ENCODE measurements at regions not wholly inside any gene's neighbourhood (a gene's known extent, or its start where the extent isn't known, plus 50 kb on each side); places are given as distances from the start of the nearest gene placed in this dataset.
A peak's percentile ranks its signal among the peaks of the same experiment; 100 is the strongest.

GRCh38 chr6:56706981-56707726 lies 64.5 kb upstream of the DST start:
- Histone ChIP-seq H3K27ac (peak overlapping the region in 1 of 2 donors; percentile 18), H3K4me3 (no peak overlapping the region)
- DNase-seq (ENCODE audit: low spot score): no peak
- TF ChIP-seq, protein P1, sequence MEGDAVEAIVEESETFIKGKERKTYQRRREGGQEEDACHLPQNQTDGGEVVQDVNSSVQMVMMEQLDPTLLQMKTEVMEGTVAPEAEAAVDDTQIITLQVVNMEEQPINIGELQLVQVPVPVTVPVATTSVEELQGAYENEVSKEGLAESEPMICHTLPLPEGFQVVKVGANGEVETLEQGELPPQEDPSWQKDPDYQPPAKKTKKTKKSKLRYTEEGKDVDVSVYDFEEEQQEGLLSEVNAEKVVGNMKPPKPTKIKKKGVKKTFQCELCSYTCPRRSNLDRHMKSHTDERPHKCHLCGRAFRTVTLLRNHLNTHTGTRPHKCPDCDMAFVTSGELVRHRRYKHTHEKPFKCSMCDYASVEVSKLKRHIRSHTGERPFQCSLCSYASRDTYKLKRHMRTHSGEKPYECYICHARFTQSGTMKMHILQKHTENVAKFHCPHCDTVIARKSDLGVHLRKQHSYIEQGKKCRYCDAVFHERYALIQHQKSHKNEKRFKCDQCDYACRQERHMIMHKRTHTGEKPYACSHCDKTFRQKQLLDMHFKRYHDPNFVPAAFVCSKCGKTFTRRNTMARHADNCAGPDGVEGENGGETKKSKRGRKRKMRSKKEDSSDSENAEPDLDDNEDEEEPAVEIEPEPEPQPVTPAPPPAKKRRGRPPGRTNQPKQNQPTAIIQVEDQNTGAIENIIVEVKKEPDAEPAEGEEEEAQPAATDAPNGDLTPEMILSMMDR (IDR thresholded peaks at IDR 0.05): no peak

GRCh38 chr6:56699066-56699654 lies 56.5 kb upstream of the DST start:
- TF ChIP-seq, protein P1 (IDR thresholded peaks at IDR 0.05): no peak
- DNase-seq (ENCODE audit: low spot score): no peak
- Histone ChIP-seq H3K27ac (no peak overlapping the region), H3K4me3 (no peak overlapping the region)

- no peak for DNase-seq (ENCODE audit: low spot score)
- TF ChIP-seq, protein P1 (IDR thresholded peaks at IDR 0.05): no peak
- no peak overlapping the region for H3K4me3 ChIP-seq
- peak overlapping the region in 1 of 2 donors; percentile 12 for H3K27ac ChIP-seq
Measured at GRCh38 chr6:56695702-56696101, 53.0 kb upstream of the DST start.

DNA sequence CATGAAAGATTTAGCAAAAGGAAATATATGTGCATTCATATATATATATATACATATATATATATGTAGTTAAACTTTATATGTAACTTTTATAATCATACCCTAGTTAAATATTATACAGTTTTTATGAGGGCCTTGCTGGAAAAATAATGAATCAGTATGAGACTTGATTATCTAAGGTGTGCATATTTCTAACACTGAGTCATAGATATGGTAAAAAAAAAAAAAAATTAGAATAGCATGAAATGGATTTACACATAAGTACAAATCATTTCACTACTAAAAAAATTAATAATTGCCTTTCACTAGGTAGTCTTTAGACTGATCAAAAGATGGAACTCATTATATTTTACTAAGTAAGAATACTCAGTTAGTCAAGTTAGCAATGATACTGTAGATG lies 51.3 kb upstream of the DST start:
- Histone ChIP-seq H3K27ac (no peak overlapping the region), H3K4me3 (no peak overlapping the region)
- DNase-seq (ENCODE audit: low spot score): no peak
- TF ChIP-seq, protein P1 (IDR thresholded peaks at IDR 0.05): no peak

DNA sequence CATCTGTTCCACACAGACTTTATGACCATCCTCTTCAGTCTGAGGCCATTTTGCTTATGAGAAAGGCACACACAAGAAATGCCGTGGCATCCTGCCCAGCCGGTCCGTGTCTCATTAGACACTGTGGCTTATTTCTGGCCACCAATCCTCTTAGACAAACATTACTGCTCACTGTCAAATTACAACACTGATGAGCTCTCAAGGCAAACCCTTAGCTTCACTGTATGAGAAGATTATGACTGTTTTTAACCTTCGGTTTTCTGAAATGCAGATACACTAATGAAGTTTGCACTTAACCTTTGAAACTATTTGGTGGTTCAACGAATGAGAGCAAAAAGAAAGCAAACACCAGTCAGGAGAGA lies 50.5 kb upstream of the DST start:
- DNase-seq (ENCODE audit: low spot score): no peak
- Histone ChIP-seq H3K27ac (peak overlapping the region; percentile 57 to 84), H3K4me3 (peak overlapping the region; percentile 63)
- TF ChIP-seq, protein P1 (IDR thresholded peaks at IDR 0.05): no peak

DNA sequence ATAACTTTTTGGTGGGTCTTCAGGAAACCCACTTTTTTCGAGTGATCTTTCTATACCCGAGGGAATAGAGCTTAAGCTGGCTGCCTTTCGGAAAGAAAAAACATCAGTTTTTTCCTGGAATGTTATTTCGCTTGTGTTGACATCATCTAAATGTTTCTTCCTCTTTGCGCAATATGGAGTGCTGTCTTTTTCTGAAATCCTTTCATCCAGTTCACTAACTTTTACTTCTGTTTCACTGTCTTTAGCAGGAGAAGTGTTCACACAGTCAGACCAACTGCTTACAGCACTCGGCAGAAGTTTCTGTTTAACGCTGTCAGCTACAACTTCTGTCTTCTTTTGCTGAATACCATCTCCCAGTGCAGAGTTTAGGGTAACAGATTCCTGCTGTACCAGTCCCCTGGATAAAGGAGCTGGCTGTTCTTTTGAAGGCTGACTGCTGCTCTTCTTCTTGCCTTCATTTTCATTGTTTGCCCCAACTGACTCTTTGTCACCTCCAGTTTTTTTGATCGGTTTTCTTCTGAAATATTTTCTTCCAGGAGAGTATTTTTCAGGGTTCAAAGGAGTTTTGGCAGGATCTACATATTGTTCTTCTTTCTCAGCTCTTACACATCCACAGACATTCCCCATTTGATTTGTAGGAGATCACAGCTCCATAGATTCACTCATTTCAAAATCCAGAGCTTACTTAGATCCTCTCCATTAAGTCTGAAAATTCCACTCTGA lies 50.0 kb upstream of the DST start:
- peak overlapping the region; percentile 63 for H3K4me3 ChIP-seq
- H3K27ac ChIP-seq: peak overlapping the region; percentile 57 to 84
- no peak for DNase-seq (ENCODE audit: low spot score)
- TF ChIP-seq, protein P1 (IDR thresholded peaks at IDR 0.05): no peak

Data from coronary artery (tissue), 2 donors.